Endodermal cell (in vitro differentiated cells): ENCODE measurements at regions not wholly inside any gene's neighbourhood (a gene's known extent, or its start where the extent isn't known, plus 50 kb on each side); places are given as distances from the start of the nearest gene placed in this dataset.

Source experiments
- DNase-seq: peaks from one replicate; pipeline ENCODE4 v3.0.0-alpha.2; 2017
- H3K27ac ChIP-seq: 2 replicates; pipeline ENCODE4 v1.5.1; 2013; ENCODE audit warnings: mild to moderate bottlenecking, low read depth, low read length, moderate library complexity
- H3K27me3 ChIP-seq: 2 replicates; pipeline ENCODE4 v1.6.1; 2013; ENCODE audit warnings: mild to moderate bottlenecking, low read length, moderate library complexity; ENCODE audit not compliant: insufficient read depth, control insufficient read depth, poor library complexity, severe bottlenecking
- H3K36me3 ChIP-seq: 2 replicates; pipeline ENCODE4 v1.7.0; 2013; ENCODE audit warnings: mild to moderate bottlenecking, low read length, moderate library complexity; ENCODE audit not compliant: control insufficient read depth, insufficient read depth
- H3K4me1 ChIP-seq: one replicate; pipeline ENCODE4 v1.7.0; 2013; ENCODE audit warnings: low read length; ENCODE audit not compliant: control insufficient read depth, insufficient read depth
- H3K4me3 ChIP-seq: 2 replicates; pipeline ENCODE4 v1.5.1; 2013; ENCODE audit warnings: mild to moderate bottlenecking, low read length, moderate library complexity
- H3K9ac ChIP-seq: 2 replicates; pipeline ENCODE4 v1.6.1; 2013; ENCODE audit warnings: mild to moderate bottlenecking, low read length, moderate library complexity; ENCODE audit not compliant: poor library complexity, severe bottlenecking; ENCODE audit errors: extremely low read depth
- H3K9me3 ChIP-seq: 2 replicates; pipeline ENCODE4 v1.6.1; 2013; ENCODE audit warnings: mild to moderate bottlenecking, low read length, moderate library complexity; ENCODE audit not compliant: control insufficient read depth
- H3K27ac Mint-ChIP-seq: 2 replicates; pipeline ENCODE4 v1.8.0; 2020; ENCODE audit warnings: mixed read lengths
- H3K27me3 Mint-ChIP-seq: 2 replicates; pipeline ENCODE4 v1.8.0; 2021; ENCODE audit warnings: mild to moderate bottlenecking, mixed read lengths; ENCODE audit not compliant: insufficient read depth
- H3K36me3 Mint-ChIP-seq: 2 replicates; pipeline ENCODE4 v1.8.0; 2020; ENCODE audit warnings: low read depth, mixed read lengths
- H3K4me1 Mint-ChIP-seq: 2 replicates; pipeline ENCODE4 v1.8.0; 2020; ENCODE audit warnings: mixed read lengths
- H3K4me3 Mint-ChIP-seq: 2 replicates; pipeline ENCODE4 v1.8.0; 2020; ENCODE audit warnings: mild to moderate bottlenecking, moderate library complexity, mixed read lengths
- H3K9me3 Mint-ChIP-seq: 2 replicates; pipeline ENCODE4 v1.8.0; 2020; ENCODE audit warnings: mild to moderate bottlenecking, mixed read lengths
- CTCF ChIP-seq: fragments of 200-600 bp; sonication (generic); conservative IDR thresholded peaks from 2 replicates; pipeline ENCODE4 v1.5.0; 2021; ENCODE audit warnings: antibody characterized with exemption, mild to moderate bottlenecking
- WGBS, 2 experiments: methylation state at CpG; one replicate each; pipeline versions ENCODE4 v1.1.5 to v1.1.7; 2013; ENCODE audit warnings: missing lambda C conversion rate in 2 of 2, mixed read lengths in 1 of 2; ENCODE audit not compliant: insufficient coverage in 1 of 2, insufficient read length in 1 of 2; 5-methylcytosine and 5-hydroxymethylcytosine counted together

- Histone ChIP-seq H3K9ac (no peak overlapping the region), H3K27ac (no peak overlapping the region), H3K4me3 (no peak overlapping the region), H3K4me1 (no peaks in the 10 kb centered on the region), H3K36me3 (no peaks in the 10 kb centered on the region), H3K9me3 (no peaks in the 10 kb centered on the region), H3K27me3 (no peaks in the 10 kb centered on the region)
- Mint-ChIP-seq H3K27ac (no peak overlapping the region), H3K4me3 (no peak overlapping the region), H3K27me3 (no peaks in the 10 kb centered on the region), H3K36me3 (no peaks in the 10 kb centered on the region), H3K4me1 (peaks cover 7% of the 10 kb centered on the region), H3K9me3 (no peaks in the 10 kb centered on the region)
- no peak for DNase-seq
- TF ChIP-seq CTCF: no peak
- WGBS, 2 experiments: 95 to 98% methylated on average over 2 to 3 of the region's 3 CpGs
Observed at GRCh38 chr2:5329763-5330162, 362.4 kb upstream of the SOX11 start.

GRCh38 chr2:5330961-5331360, 361.2 kb upstream of the SOX11 start:
- H3K36me3 Mint-ChIP-seq: no peaks in the 10 kb centered on the region
- no peaks in the 10 kb centered on the region for H3K27me3 Mint-ChIP-seq
- WGBS, 2 experiments: 80 to 94% methylated on average over 1 of the region's 1 CpG

GRCh38 chr2:5332925-5333324, 359.3 kb upstream of the SOX11 start:
- Histone ChIP-seq H3K4me3 (no peak overlapping the region), H3K4me1 (no peaks in the 10 kb centered on the region), H3K27me3 (no peaks in the 10 kb centered on the region), H3K9me3 (no peaks in the 10 kb centered on the region), H3K27ac (no peak overlapping the region), H3K36me3 (no peaks in the 10 kb centered on the region), H3K9ac (no peak overlapping the region)
- Mint-ChIP-seq H3K27me3 (no peaks in the 10 kb centered on the region), H3K4me3 (no peak overlapping the region), H3K9me3 (no peaks in the 10 kb centered on the region), H3K27ac (no peak overlapping the region), H3K36me3 (no peaks in the 10 kb centered on the region), H3K4me1 (peaks cover 7% of the 10 kb centered on the region)
- no peak for TF ChIP-seq CTCF
- no peak for DNase-seq
- 90 to 92% methylated on average over 2 to 3 of the region's 3 CpGs for WGBS, 2 experiments

More at GRCh38 chr2:5330961-5331360, 361.2 kb upstream of the SOX11 start:
- TF ChIP-seq CTCF: no peak
- no peak overlapping the region for H3K4me3 ChIP-seq
- no peak overlapping the region for H3K27ac ChIP-seq
- no peaks in the 10 kb centered on the region for H3K27me3 ChIP-seq
- no peak overlapping the region for H3K27ac Mint-ChIP-seq
- H3K4me1 Mint-ChIP-seq: peaks cover 7% of the 10 kb centered on the region
- no peaks in the 10 kb centered on the region for H3K36me3 ChIP-seq
- H3K9me3 Mint-ChIP-seq: no peaks in the 10 kb centered on the region
- H3K9me3 ChIP-seq: no peaks in the 10 kb centered on the region
- no peak for DNase-seq
- H3K9ac ChIP-seq: no peak overlapping the region
- H3K4me1 ChIP-seq: no peaks in the 10 kb centered on the region
- no peak overlapping the region for H3K4me3 Mint-ChIP-seq
